AML-193 (cell line): ENCODE measurements at regions not wholly inside any gene's neighbourhood (a gene's known extent, or its start where the extent isn't known, plus 50 kb on each side); places are given as distances from the start of the nearest gene placed in this dataset.
"Not testable (repeated sequence)": the region's sequence is repeated elsewhere in the genome, so short reads cannot be mapped to it uniquely, and the experiment has no call there.

ENCODE experiments used
- DNase-seq, 2 experiments: peaks; one replicate each; lab custom pipeline; 2025; lab: John Stamatoyannopoulos, UW

GRCh38 chr3:26280517-26280916, 342.1 kb upstream of the LRRC3B start:
- no peak for DNase-seq

- no peak for DNase-seq
Observed at GRCh38 chr3:26281284-26281985, 341.1 kb upstream of the LRRC3B start.

DNA sequence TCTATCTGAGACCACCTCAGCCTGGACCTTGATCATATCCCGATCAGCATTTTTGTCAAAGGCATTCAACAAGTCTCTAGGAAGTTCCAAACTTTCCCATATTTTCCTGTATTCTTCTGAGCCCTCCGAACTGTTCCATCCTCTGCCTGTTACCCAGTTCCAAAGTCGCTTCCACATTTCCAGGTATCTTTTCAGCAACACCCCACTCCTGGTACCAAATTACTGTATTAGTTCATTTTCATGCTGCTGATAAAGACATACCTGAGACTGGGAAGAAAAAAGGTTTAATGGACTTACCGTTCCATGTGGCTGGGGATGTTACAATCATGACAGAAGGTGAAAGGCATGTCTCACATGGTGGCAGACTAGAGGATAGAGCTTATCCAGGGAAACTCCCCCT, 338.1 kb upstream of the LRRC3B start:
- not testable (repeated sequence) for DNase-seq

- DNase-seq, result no peak
Observed at GRCh38 chr3:26291840-26292239, 330.7 kb upstream of the LRRC3B start.

DNA sequence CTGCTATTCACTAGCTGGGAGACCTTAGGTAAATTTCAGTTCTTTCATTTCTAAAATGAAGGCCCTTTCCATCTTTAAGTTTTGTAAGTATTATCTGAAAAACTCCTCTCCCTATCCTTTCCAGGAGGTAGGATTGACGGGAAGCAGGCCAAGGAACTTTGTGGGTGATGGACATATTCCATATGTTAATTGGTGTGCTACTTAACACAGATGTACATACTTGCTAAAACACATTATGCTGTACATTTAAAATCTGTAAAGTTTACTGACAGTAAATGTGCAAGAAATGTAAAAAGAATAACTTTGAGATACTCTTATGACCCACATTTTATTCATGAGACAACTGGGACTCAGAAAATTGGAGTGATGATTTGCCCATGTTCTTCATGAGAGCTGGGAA, 329.8 kb upstream of the LRRC3B start:
- DNase-seq, result no peak

GRCh38 chr3:26293329-26293844, 329.2 kb upstream of the LRRC3B start:
- DNase-seq, result no peak

DNA sequence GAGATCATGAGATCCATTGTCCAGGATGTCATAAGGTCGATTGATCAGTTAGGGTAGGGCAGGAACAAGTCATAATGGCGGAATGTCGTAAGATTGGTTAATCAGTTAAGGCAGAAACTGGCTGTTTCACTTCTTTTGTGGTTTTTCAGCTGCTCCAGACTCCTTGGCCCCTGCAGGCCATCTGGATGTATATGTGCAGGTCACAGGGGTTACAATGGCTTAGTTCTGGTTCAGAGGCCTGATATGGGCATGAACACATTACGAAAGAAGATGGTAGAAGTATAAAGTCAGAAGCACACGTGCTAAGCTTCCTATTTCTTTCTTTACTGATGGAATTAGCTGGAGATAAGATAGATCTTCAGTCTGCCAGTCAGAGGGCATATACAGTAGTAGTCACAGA, 315.4 kb upstream of the LRRC3B start:
- DNase-seq, result no peak

DNA sequence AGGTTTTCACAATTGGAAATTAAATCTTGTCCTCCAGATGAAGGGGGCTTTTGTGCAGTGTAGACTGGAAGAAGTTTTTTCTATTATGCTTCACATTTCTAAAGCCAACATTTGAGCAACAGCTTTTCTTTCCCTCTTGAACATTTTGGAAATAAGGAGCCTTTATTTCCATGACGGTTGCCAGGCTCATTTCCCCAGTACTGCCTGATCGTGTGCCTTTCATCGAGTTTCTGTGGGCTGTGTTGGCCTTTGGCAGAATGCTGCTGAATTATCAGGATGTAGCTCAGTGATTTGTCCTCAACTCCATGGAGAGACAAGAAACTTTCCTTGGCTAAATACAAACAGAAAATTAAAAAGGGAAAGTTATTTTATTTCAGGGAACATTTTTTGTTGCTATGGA, 314.8 kb upstream of the LRRC3B start:
- no peak for DNase-seq

GRCh38 chr3:26308454-26308853, 314.1 kb upstream of the LRRC3B start:
- no peak for DNase-seq

- not testable (repeated sequence) for DNase-seq
Observed at GRCh38 chr3:26309536-26309935, 313.0 kb upstream of the LRRC3B start.

GRCh38 chr3:26312816-26313215, 309.8 kb upstream of the LRRC3B start:
- no peak for DNase-seq

GRCh38 chr3:26316472-26316871, 306.1 kb upstream of the LRRC3B start:
- DNase-seq, result no peak

- not testable (repeated sequence) for DNase-seq
Observed at GRCh38 chr3:26323741-26324140, 298.8 kb upstream of the LRRC3B start.

DNA sequence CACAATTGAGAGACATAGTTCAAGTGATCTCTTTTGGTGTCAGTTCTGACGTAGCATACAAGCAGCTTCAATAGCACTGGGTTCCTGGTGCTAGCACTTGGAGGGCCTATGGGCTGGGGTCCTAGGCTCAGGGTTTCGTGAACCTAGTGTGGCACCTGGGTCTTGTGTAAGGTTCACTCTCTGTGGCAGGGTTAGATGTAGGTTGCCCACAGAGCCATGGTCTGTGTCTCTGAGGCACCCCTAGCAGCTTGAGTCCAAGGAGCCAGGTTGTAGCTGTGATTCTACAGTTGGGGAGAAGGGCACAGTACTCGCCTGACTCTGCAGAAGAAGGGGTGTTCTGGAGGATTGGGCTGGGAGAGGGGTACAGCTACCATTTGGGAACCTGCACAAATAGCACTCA, 282.6 kb upstream of the LRRC3B start:
- DNase-seq, result no peak

- no peak for DNase-seq
Observed at GRCh38 chr3:26343647-26344046, 278.9 kb upstream of the LRRC3B start.

DNA sequence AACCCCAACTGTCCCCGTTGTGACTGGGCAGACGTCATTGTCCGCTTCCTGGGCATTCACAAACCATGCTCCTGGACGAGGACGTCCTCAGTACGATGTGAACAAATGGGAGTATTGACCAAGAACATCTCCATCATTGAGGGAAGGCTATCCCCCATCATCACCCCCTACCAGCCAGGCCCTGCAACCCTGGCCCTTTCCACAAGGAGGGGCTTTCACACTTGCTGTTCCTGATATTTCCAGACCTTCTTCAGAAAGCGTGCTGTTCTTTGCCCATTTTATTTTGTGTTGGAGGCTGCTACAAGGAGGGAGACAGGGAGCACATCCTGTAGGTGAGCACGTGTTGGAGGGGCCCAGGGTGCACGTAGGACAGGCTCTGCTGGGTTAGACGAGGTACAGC, 277.0 kb upstream of the LRRC3B start:
- no peak for DNase-seq

- DNase-seq, result no peak
Observed at GRCh38 chr3:26346497-26346896, 276.1 kb upstream of the LRRC3B start.

GRCh38 chr3:26347150-26347549, 275.4 kb upstream of the LRRC3B start:
- DNase-seq, result no peak

DNA sequence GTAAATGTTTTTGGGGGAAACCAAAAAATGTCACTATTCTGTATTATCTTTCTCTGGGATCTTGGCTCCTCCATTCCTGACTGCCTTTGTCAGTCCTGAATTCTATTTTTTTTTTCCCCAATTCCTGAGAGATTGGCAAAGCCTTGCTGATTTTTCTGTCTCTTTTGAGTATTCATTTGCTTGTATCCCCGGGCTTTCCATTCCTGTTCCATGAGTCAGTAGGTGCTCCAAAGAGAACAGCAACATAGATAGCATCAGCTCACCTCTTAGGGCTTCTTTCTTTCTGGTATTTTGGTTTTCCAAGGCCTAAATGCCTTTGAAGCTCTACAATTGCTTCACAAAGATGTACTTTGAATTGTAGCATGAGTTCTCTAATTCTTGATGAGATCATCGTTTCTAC, 271.7 kb upstream of the LRRC3B start:
- no peak for DNase-seq

GRCh38 chr3:26353097-26353496, 269.5 kb upstream of the LRRC3B start:
- no peak for DNase-seq

DNA sequence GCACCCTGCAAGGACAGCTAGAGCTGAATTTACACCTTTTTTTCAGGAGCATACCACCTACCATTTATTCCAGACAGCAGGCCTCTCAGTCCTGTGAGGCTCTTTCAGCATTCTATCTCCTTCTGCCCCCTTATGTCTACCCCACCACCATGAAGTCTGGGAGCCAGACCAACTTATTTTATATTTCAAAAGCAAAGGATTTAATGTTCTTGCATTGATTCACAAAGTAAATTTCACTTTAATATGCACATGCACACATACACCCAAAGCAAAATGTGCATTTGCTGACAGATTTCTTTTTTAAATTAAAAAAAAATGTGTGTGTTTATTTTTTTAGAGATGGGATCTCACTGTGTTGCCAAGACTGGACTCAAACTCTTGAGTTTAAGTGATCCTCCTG, 264.2 kb upstream of the LRRC3B start:
- DNase-seq, result no peak

DNA sequence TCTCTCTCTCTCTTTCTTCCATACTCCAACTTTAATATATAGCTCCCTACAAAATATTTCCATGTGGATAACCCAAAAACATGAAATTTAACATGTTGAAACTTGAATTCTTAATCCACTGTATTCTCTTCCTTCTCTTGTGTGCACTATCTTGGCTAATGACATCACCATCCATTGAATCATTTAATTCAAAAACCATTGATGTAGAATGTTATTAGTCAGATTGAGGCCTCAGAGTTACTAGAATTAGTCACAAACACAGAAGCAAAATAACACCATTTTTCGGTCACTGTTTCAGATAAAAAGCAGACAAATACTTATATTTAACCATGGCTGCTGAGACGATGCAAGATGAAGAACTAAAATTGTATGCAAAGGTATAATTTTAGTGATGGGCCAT, 256.9 kb upstream of the LRRC3B start:
- no peak for DNase-seq

DNA sequence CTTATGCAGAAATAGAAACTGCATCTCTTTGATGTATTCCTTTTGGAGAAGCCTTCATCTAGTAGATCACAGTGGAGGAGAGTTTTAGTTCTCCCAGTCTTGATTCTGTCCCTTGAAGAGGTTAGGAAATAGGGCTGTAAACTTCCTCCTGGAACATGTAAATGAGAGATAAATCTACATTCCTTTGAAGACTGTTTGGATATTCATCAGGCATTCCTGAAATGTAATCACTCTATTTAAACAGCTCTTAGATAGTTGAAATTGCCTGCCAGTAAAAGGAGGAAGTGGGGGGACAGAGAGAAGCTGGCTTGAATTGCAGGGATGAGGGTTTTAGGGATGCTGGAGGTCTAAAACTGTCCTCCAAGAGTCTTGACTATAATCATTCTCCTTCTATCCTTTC, 254.3 kb upstream of the LRRC3B start:
- no peak for DNase-seq

DNA sequence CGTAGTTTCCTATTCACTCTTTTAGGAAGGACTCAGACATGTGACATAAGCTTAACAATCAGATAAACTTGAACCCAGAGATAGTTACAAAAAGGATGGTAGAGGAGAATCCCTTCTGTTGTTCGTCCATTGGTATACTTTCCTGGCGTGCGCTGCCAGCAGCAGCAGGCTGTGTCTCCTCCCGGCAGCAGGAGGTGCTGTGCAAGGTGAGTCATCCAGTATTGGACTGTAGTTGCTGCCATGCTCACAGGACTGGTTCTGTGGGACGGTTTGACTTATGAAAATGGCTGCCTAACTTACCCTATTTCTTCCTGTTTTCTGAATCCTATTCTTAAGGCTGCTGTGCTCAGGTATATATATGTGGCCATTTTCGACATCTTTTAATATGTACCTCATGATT, 253.4 kb upstream of the LRRC3B start:
- no peak for DNase-seq
